ENCODE measurements at regions not wholly inside any gene's neighbourhood (a gene's known extent, or its start where the extent isn't known, plus 50 kb on each side); places are given as distances from the start of the nearest gene placed in this dataset.

DNA sequence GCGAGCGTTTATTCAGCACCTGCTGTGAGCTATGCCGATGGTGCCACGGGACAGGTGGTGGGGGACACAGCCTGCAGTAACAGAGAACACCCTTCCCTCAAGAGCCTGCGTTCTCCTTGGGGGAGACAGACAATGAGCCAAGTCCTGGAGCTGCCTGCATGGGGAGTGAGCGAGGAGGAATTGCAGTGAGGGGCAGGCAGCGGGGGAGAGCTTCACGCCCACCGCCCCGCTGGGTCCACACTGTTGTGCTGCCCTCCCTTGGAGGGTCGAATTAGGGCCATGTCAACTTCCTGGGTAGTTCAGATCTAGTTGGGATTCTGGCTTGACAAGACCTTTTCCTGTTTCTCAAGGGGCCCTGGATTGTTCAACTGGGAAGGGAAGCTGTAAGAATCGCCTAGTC is 55.5 kb upstream of the N4BP3 start:
- in situ Hi-C loops (cut with HindIII; ENCODE audit: extremely low pct_ligation_motif_present, low pct_unique_long_range_greater_than_20kb) = loop anchor here (25.0 kb wide), 1 partner anchor 446 kb away; the partner anchor contains the start of gene B4GALT7
- Histone ChIP-seq H3K4me1 (ENCODE audit: insufficient read depth, low read length) (no peaks in the 10 kb centered on the region), H3K4me3 (replicated peaks in 1 of 3; ENCODE audit: insufficient read depth in 1 of 3, low read depth in 2 of 3, low read length in 3 of 3) (no peak overlapping the region), H3K27ac (ENCODE audit: extremely low read length, insufficient read depth, low read length) (no peak overlapping the region), H3K9ac (ENCODE audit: insufficient read depth, low read depth, low read length) (no peak overlapping the region), H2AFZ (ENCODE audit: low read length) (no peak overlapping the region), H4K20me1 (ENCODE audit: insufficient read depth, low read length) (no peaks in the 10 kb centered on the region), H3K27me3 (ENCODE audit: control insufficient read depth in 1 of 2, insufficient read depth in 2 of 2, low read length in 2 of 2) (peaks cover 0 to 13% of the 10 kb centered on the region in 2 experiments; a peak in 1 of 5 replicates), H3K9me3 (ENCODE audit: low read length) (no peaks in the 10 kb centered on the region), H3K36me3 (replicated peaks in 1 of 2; ENCODE audit: control insufficient read depth in 1 of 2, insufficient read depth in 2 of 2, low read length in 2 of 2) (no peaks in the 10 kb centered on the region), H3K79me2 (ENCODE audit: insufficient read depth, low read length) (no peaks in the 10 kb centered on the region), H3K4me2 (ENCODE audit: low read depth, low read length) (no peak overlapping the region)
- DNase-seq (ENCODE audit: low spot score) (no peak), FAIRE-seq (no peak), ATAC-seq (no peak)
- ChIA-PET POLR2A (no interaction called here), CTCF (ENCODE audit: low intra/inter-chr PET ratio, low total read pairs) (no interaction called here)
- WGBS (ENCODE audit: low lambda C conversion rate) = 40% methylated on average over 10 of the region's 12 CpGs
- TF ChIP-seq ZNF749 (CRISPR knock-in tag; IDR thresholded peaks at IDR 0.05; ENCODE audit: borderline replicate concordance) (no peak), FOXJ3 (CRISPR knock-in tag; IDR thresholded peaks at IDR 0.05; ENCODE audit: borderline replicate concordance) (no peak), ZFP37 (CRISPR knock-in tag; IDR thresholded peaks at IDR 0.05; ENCODE audit: borderline replicate concordance) (no peak), SMAD9 (CRISPR knock-in tag; IDR thresholded peaks at IDR 0.05) (no peak), ESRRA (CRISPR knock-in tag; IDR thresholded peaks at IDR 0.05; ENCODE audit: low read depth) (no peak), MATR3 (CRISPR knock-in tag; IDR thresholded peaks at IDR 0.05) (no peak), HNRNPL (IDR thresholded peaks at IDR 0.05; ENCODE audit: low read depth, low read length) (no peak), PITX1 (CRISPR knock-in tag; IDR thresholded peaks at IDR 0.05) (no peak), PLRG1 (conservative IDR thresholded peaks at IDR 0.05) (no peak), ZBTB1 (CRISPR knock-in tag; IDR thresholded peaks at IDR 0.05; ENCODE audit: borderline replicate concordance) (no peak), CBX1 (IDR thresholded peaks at IDR 0.05; ENCODE audit: low read depth) (no peak), ZNF510 (CRISPR knock-in tag; IDR thresholded peaks at IDR 0.05; ENCODE audit: low read depth) (no peak), ZNF317 (CRISPR knock-in tag; IDR thresholded peaks at IDR 0.05) (no peak), KLF9 (CRISPR knock-in tag; IDR thresholded peaks at IDR 0.05; ENCODE audit: low read depth) (no peak)
- TF ChIP-seq, protein P1, sequence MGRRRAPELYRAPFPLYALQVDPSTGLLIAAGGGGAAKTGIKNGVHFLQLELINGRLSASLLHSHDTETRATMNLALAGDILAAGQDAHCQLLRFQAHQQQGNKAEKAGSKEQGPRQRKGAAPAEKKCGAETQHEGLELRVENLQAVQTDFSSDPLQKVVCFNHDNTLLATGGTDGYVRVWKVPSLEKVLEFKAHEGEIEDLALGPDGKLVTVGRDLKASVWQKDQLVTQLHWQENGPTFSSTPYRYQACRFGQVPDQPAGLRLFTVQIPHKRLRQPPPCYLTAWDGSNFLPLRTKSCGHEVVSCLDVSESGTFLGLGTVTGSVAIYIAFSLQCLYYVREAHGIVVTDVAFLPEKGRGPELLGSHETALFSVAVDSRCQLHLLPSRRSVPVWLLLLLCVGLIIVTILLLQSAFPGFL (CRISPR knock-in tag; IDR thresholded peaks at IDR 0.05) = no peak
- TF ChIP-seq, protein P2, sequence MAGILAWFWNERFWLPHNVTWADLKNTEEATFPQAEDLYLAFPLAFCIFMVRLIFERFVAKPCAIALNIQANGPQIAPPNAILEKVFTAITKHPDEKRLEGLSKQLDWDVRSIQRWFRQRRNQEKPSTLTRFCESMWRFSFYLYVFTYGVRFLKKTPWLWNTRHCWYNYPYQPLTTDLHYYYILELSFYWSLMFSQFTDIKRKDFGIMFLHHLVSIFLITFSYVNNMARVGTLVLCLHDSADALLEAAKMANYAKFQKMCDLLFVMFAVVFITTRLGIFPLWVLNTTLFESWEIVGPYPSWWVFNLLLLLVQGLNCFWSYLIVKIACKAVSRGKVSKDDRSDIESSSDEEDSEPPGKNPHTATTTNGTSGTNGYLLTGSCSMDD (CRISPR knock-in tag; IDR thresholded peaks at IDR 0.05) = no peak
- TF ChIP-seq, protein P3, sequence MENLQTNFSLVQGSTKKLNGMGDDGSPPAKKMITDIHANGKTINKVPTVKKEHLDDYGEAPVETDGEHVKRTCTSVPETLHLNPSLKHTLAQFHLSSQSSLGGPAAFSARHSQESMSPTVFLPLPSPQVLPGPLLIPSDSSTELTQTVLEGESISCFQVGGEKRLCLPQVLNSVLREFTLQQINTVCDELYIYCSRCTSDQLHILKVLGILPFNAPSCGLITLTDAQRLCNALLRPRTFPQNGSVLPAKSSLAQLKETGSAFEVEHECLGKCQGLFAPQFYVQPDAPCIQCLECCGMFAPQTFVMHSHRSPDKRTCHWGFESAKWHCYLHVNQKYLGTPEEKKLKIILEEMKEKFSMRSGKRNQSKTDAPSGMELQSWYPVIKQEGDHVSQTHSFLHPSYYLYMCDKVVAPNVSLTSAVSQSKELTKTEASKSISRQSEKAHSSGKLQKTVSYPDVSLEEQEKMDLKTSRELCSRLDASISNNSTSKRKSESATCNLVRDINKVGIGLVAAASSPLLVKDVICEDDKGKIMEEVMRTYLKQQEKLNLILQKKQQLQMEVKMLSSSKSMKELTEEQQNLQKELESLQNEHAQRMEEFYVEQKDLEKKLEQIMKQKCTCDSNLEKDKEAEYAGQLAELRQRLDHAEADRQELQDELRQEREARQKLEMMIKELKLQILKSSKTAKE (CRISPR knock-in tag; IDR thresholded peaks at IDR 0.05; ENCODE audit: borderline replicate concordance) = no peak
- TF ChIP-seq, protein P4, sequence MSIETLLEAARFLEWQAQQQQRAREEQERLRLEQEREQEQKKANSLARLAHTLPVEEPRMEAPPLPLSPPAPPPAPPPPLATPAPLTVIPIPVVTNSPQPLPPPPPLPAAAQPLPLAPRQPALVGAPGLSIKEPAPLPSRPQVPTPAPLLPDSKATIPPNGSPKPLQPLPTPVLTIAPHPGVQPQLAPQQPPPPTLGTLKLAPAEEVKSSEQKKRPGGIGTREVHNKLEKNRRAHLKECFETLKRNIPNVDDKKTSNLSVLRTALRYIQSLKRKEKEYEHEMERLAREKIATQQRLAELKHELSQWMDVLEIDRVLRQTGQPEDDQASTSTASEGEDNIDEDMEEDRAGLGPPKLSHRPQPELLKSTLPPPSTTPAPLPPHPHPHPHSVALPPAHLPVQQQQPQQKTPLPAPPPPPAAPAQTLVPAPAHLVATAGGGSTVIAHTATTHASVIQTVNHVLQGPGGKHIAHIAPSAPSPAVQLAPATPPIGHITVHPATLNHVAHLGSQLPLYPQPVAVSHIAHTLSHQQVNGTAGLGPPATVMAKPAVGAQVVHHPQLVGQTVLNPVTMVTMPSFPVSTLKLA (IDR thresholded peaks at IDR 0.05) = no peak
- BruUV-seq (replicated peaks) = no TSS peak
- intact Hi-C loops (cut with micrococcal nuclease; ENCODE audit: unreplicated experiment) = no loop called here

Data from HepG2 (cell line).